ENCODE measurements at regions not wholly inside any gene's neighbourhood (a gene's known extent, or its start where the extent isn't known, plus 50 kb on each side); places are given as distances from the start of the nearest gene placed in this dataset.
"Not testable (repeated sequence)": the region's sequence is repeated elsewhere in the genome, so short reads cannot be mapped to it uniquely, and the experiment has no call there.

- no peak for DNase-seq (ENCODE audit: low read depth in 4 of 6, low spot score in 6 of 6)
- Histone ChIP-seq H3K4me3 (ENCODE audit: low read depth, low read length) (no peak overlapping the region), H3K27me3 (ENCODE audit: control insufficient read depth, insufficient read depth, low read length) (no peaks in the 10 kb centered on the region), H3K36me3 (ENCODE audit: control insufficient read depth, insufficient read depth, low read length) (no peaks in the 10 kb centered on the region), H3K9me3 (ENCODE audit: control insufficient read depth, insufficient read depth, low read length) (peaks cover 2% of the 10 kb centered on the region), H3K4me1 (ENCODE audit: control insufficient read depth, insufficient read depth, low read length) (no peaks in the 10 kb centered on the region), H3K27ac (ENCODE audit: low read depth, low read length) (no peak overlapping the region)
Observed at GRCh38 chr5:82882316-82882715, 194.9 kb downstream of the TMEM167A start.

- Histone ChIP-seq H3K9me3 (ENCODE audit: control insufficient read depth, insufficient read depth, low read length) (peaks cover 2% of the 10 kb centered on the region), H3K4me1 (ENCODE audit: control insufficient read depth, insufficient read depth, low read length) (no peaks in the 10 kb centered on the region)
- 94% methylated on average over 2 of the region's 2 CpGs for WGBS (ENCODE audit: insufficient coverage)
Observed at GRCh38 chr5:82881571-82882174, 195.5 kb downstream of the TMEM167A start.

GRCh38 chr5:82879089-82879488 lies 198.1 kb downstream of the TMEM167A start:
- Histone ChIP-seq H3K36me3 (ENCODE audit: control insufficient read depth, insufficient read depth, low read length) (no peaks in the 10 kb centered on the region), H3K4me1 (ENCODE audit: control insufficient read depth, insufficient read depth, low read length) (no peaks in the 10 kb centered on the region), H3K27ac (ENCODE audit: low read depth, low read length) (no peak overlapping the region), H3K27me3 (ENCODE audit: control insufficient read depth, insufficient read depth, low read length) (no peaks in the 10 kb centered on the region), H3K4me3 (ENCODE audit: low read depth, low read length) (no peak overlapping the region), H3K9me3 (ENCODE audit: control insufficient read depth, insufficient read depth, low read length) (peaks cover 2% of the 10 kb centered on the region)
- WGBS (ENCODE audit: insufficient coverage): no CpG with 5 or more reads among the region's 1 CpG
- no peak for DNase-seq (ENCODE audit: low read depth in 4 of 6, low spot score in 6 of 6)

More at GRCh38 chr5:82881571-82882174, 195.5 kb downstream of the TMEM167A start:
- DNase-seq (ENCODE audit: low read depth in 4 of 6, low spot score in 6 of 6): no peak
- Histone ChIP-seq H3K36me3 (ENCODE audit: control insufficient read depth, insufficient read depth, low read length) (no peaks in the 10 kb centered on the region), H3K27me3 (ENCODE audit: control insufficient read depth, insufficient read depth, low read length) (no peaks in the 10 kb centered on the region), H3K27ac (ENCODE audit: low read depth, low read length) (no peak overlapping the region), H3K4me3 (ENCODE audit: low read depth, low read length) (no peak overlapping the region)

- Histone ChIP-seq H3K27ac (ENCODE audit: low read depth, low read length) (no peak overlapping the region), H3K9me3 (ENCODE audit: control insufficient read depth, insufficient read depth, low read length) (no peaks in the 10 kb centered on the region), H3K4me3 (ENCODE audit: low read depth, low read length) (no peak overlapping the region), H3K4me1 (ENCODE audit: control insufficient read depth, insufficient read depth, low read length) (no peaks in the 10 kb centered on the region), H3K36me3 (ENCODE audit: control insufficient read depth, insufficient read depth, low read length) (no peaks in the 10 kb centered on the region), H3K27me3 (ENCODE audit: control insufficient read depth, insufficient read depth, low read length) (no peaks in the 10 kb centered on the region)
- 78% methylated on average over 2 of the region's 2 CpGs for WGBS (ENCODE audit: insufficient coverage)
- no peak for DNase-seq (ENCODE audit: low read depth in 4 of 6, low spot score in 6 of 6)
Observed at GRCh38 chr5:82873452-82873851, 203.7 kb downstream of the TMEM167A start.

GRCh38 chr5:82872321-82873288 lies 204.6 kb downstream of the TMEM167A start:
- not testable (repeated sequence) for H3K27ac ChIP-seq (ENCODE audit: low read depth, low read length); H3K9me3 ChIP-seq (ENCODE audit: control insufficient read depth, insufficient read depth, low read length); H3K36me3 ChIP-seq (ENCODE audit: control insufficient read depth, insufficient read depth, low read length); DNase-seq (ENCODE audit: low read depth in 4 of 6, low spot score in 6 of 6); H3K27me3 ChIP-seq (ENCODE audit: control insufficient read depth, insufficient read depth, low read length); H3K4me3 ChIP-seq (ENCODE audit: low read depth, low read length); H3K4me1 ChIP-seq (ENCODE audit: control insufficient read depth, insufficient read depth, low read length)
- WGBS (ENCODE audit: insufficient coverage): 92% methylated on average over 26 of the region's 30 CpGs

- no peaks in the 10 kb centered on the region for H3K9me3 ChIP-seq (ENCODE audit: control insufficient read depth, insufficient read depth, low read length)
- DNase-seq (ENCODE audit: low read depth in 4 of 6, low spot score in 6 of 6): no peak
- no CpG with 5 or more reads among the region's 3 CpGs for WGBS (ENCODE audit: insufficient coverage)
- no peaks in the 10 kb centered on the region for H3K27me3 ChIP-seq (ENCODE audit: control insufficient read depth, insufficient read depth, low read length)
- no peak overlapping the region for H3K27ac ChIP-seq (ENCODE audit: low read depth, low read length)
- peaks cover 3% of the 10 kb centered on the region for H3K4me1 ChIP-seq (ENCODE audit: control insufficient read depth, insufficient read depth, low read length)
- no peaks in the 10 kb centered on the region for H3K36me3 ChIP-seq (ENCODE audit: control insufficient read depth, insufficient read depth, low read length)
- no peak overlapping the region for H3K4me3 ChIP-seq (ENCODE audit: low read depth, low read length)
Observed at GRCh38 chr5:82865625-82866024, 211.6 kb downstream of the TMEM167A start.

GRCh38 chr5:82863266-82863665 lies 213.9 kb downstream of the TMEM167A start:
- Histone ChIP-seq H3K4me1 (ENCODE audit: control insufficient read depth, insufficient read depth, low read length) (peaks cover 5% of the 10 kb centered on the region), H3K36me3 (ENCODE audit: control insufficient read depth, insufficient read depth, low read length) (no peaks in the 10 kb centered on the region), H3K27me3 (ENCODE audit: control insufficient read depth, insufficient read depth, low read length) (no peaks in the 10 kb centered on the region), H3K27ac (ENCODE audit: low read depth, low read length) (no peak overlapping the region), H3K9me3 (ENCODE audit: control insufficient read depth, insufficient read depth, low read length) (no peaks in the 10 kb centered on the region), H3K4me3 (ENCODE audit: low read depth, low read length) (no peak overlapping the region)
- peak in 3 of 6 donors; percentile 29 to 84 (median 76) for DNase-seq (ENCODE audit: low read depth in 4 of 6, low spot score in 6 of 6)
- WGBS (ENCODE audit: insufficient coverage): no CpG with 5 or more reads among the region's 3 CpGs

- DNase-seq (ENCODE audit: low read depth in 4 of 6, low spot score in 6 of 6): peak in 3 of 6 donors; percentile 33 to 92 (median 46)
- Histone ChIP-seq H3K36me3 (ENCODE audit: control insufficient read depth, insufficient read depth, low read length) (no peaks in the 10 kb centered on the region), H3K27me3 (ENCODE audit: control insufficient read depth, insufficient read depth, low read length) (no peaks in the 10 kb centered on the region), H3K9me3 (ENCODE audit: control insufficient read depth, insufficient read depth, low read length) (no peaks in the 10 kb centered on the region), H3K4me3 (ENCODE audit: low read depth, low read length) (no peak overlapping the region), H3K27ac (ENCODE audit: low read depth, low read length) (peak overlapping the region; percentile 3), H3K4me1 (ENCODE audit: control insufficient read depth, insufficient read depth, low read length) (peaks cover 5% of the 10 kb centered on the region)
- 22% methylated on average over 2 of the region's 4 CpGs for WGBS (ENCODE audit: insufficient coverage)
Observed at GRCh38 chr5:82862711-82863110, 214.5 kb downstream of the TMEM167A start.

GRCh38 chr5:82862261-82862660 lies 214.9 kb downstream of the TMEM167A start:
- Histone ChIP-seq H3K4me3 (ENCODE audit: low read depth, low read length) (no peak overlapping the region), H3K4me1 (ENCODE audit: control insufficient read depth, insufficient read depth, low read length) (peaks cover 5% of the 10 kb centered on the region), H3K27ac (ENCODE audit: low read depth, low read length) (peak overlapping the region; percentile 3), H3K9me3 (ENCODE audit: control insufficient read depth, insufficient read depth, low read length) (no peaks in the 10 kb centered on the region), H3K36me3 (ENCODE audit: control insufficient read depth, insufficient read depth, low read length) (no peaks in the 10 kb centered on the region), H3K27me3 (ENCODE audit: control insufficient read depth, insufficient read depth, low read length) (no peaks in the 10 kb centered on the region)
- DNase-seq (ENCODE audit: low read depth in 4 of 6, low spot score in 6 of 6): peak in 3 of 6 donors; percentile 26 to 76 (median 65)
- WGBS (ENCODE audit: insufficient coverage): 25% methylated on average over 4 of the region's 4 CpGs
